Loucy (cell line): ENCODE measurements at regions not wholly inside any gene's neighbourhood (a gene's known extent, or its start where the extent isn't known, plus 50 kb on each side); places are given as distances from the start of the nearest gene placed in this dataset.

ENCODE experiments used
- H2AFZ ChIP-seq: fragments of 200-600 bp; sonication (generic); 2 replicates; pipeline ENCODE4 v1.6.0; 2016; ENCODE audit warnings: antibody characterized with exemption, mild to moderate bottlenecking, low read length, moderate library complexity
- H3F3A ChIP-seq: fragments of 200-600 bp; 2 replicates; pipeline ENCODE4 v1.6.0; 2016; ENCODE audit warnings: antibody characterized with exemption, low read depth, mild to moderate bottlenecking
- H3K27me3 ChIP-seq: fragments of 200-600 bp; sonication (generic); 2 replicates; pipeline ENCODE4 v1.6.1; 2014; ENCODE audit warnings: low read length, mild to moderate bottlenecking; ENCODE audit not compliant: insufficient read depth, poor library complexity, severe bottlenecking
- H3K36me3 ChIP-seq: fragments of 200-600 bp; sonication (generic); 2 replicates; pipeline ENCODE4 v1.6.1; 2016; ENCODE audit warnings: low read length; ENCODE audit not compliant: insufficient read depth
- H3K4me1 ChIP-seq: fragments of 200-600 bp; sonication (generic); 2 replicates; pipeline ENCODE4 v1.5.1; 2014; ENCODE audit warnings: low read length, mild to moderate bottlenecking; ENCODE audit not compliant: insufficient read depth, poor library complexity, severe bottlenecking
- H3K4me2 ChIP-seq: fragments of 200-600 bp; sonication (generic); 2 replicates; pipeline ENCODE4 v1.6.0; 2014; ENCODE audit warnings: antibody characterized with exemption, low read length, low read depth, mild to moderate bottlenecking; ENCODE audit not compliant: poor library complexity, severe bottlenecking
- H3K4me3 ChIP-seq: fragments of 200-600 bp; sonication (generic); 2 replicates; pipeline ENCODE4 v1.5.1; 2014; ENCODE audit warnings: low read length, mild to moderate bottlenecking, mixed read lengths; ENCODE audit not compliant: poor library complexity, severe bottlenecking
- H3K79me2 ChIP-seq: fragments of 200-600 bp; sonication (generic); 2 replicates; pipeline ENCODE4 v1.6.1; 2014; ENCODE audit warnings: low read length; ENCODE audit not compliant: insufficient read depth
- H3K9ac ChIP-seq: fragments of 200-600 bp; sonication (generic); 2 replicates; pipeline ENCODE4 v1.6.0; 2014; ENCODE audit warnings: mild to moderate bottlenecking, low read depth, low read length, moderate library complexity; ENCODE audit not compliant: poor library complexity, severe bottlenecking
- H3K9me2 ChIP-seq: fragments of 200-600 bp; sonication (generic); replicated peaks from 2 replicates; pipeline ENCODE4 v1.6.1; 2016; ENCODE audit warnings: low read depth, low read length, mixed read lengths
- H3K9me3 ChIP-seq: fragments of 200-600 bp; sonication (generic); 2 replicates; pipeline ENCODE4 v1.6.1; 2014; ENCODE audit warnings: mild to moderate bottlenecking, antibody characterized with exemption, low read length, low read depth; ENCODE audit not compliant: insufficient read depth
- H4K20me1 ChIP-seq: fragments of 200-600 bp; sonication (generic); 2 replicates; pipeline ENCODE4 v1.6.0; 2014; ENCODE audit warnings: antibody characterized with exemption, low read length, mild to moderate bottlenecking; ENCODE audit not compliant: insufficient read depth, poor library complexity, severe bottlenecking
- CTCF ChIP-seq: fragments of 200-600 bp; sonication (generic); conservative IDR thresholded peaks from 2 replicates; pipeline ENCODE4 v1.5.1; 2014; ENCODE audit warnings: mild to moderate bottlenecking, antibody characterized with exemption, low read length
- EZH2phosphoT487 ChIP-seq: fragments of 200-600 bp; IDR thresholded peaks from 2 replicates; pipeline ENCODE4 v1.6.1; 2018; ENCODE audit warnings: antibody characterized with exemption, mild to moderate bottlenecking, moderate library complexity, borderline replicate concordance

- no peaks in the 10 kb centered on the region for H3K9me2 ChIP-seq
- H3K4me1 ChIP-seq: no peaks in the 10 kb centered on the region
- H3K27me3 ChIP-seq: no peaks in the 10 kb centered on the region
- H3F3A ChIP-seq: no peaks in the 10 kb centered on the region
- H3K36me3 ChIP-seq: no peaks in the 10 kb centered on the region
- no peak overlapping the region for H3K4me3 ChIP-seq
- no peaks in the 10 kb centered on the region for H3K79me2 ChIP-seq
- H3K4me2 ChIP-seq: no peak overlapping the region
- H3K9me3 ChIP-seq: no peaks in the 10 kb centered on the region
- TF ChIP-seq CTCF: no peak
- TF ChIP-seq EZH2phosphoT487: no peak
- H3K9ac ChIP-seq: no peak overlapping the region
- no peak overlapping the region for H2AFZ ChIP-seq
- no peaks in the 10 kb centered on the region for H4K20me1 ChIP-seq
Measured at GRCh38 chr20:59378396-59378795, 78.0 kb downstream of the EDN3 start.

GRCh38 chr20:59378966-59379365 is 78.6 kb downstream of the EDN3 start:
- H3K4me2 ChIP-seq: no peak overlapping the region
- no peak overlapping the region for H3K9ac ChIP-seq
- no peaks in the 10 kb centered on the region for H3K4me1 ChIP-seq
- H3K4me3 ChIP-seq: no peak overlapping the region
- no peaks in the 10 kb centered on the region for H4K20me1 ChIP-seq
- H3K79me2 ChIP-seq: no peaks in the 10 kb centered on the region
- H3F3A ChIP-seq: no peaks in the 10 kb centered on the region
- H3K9me3 ChIP-seq: no peaks in the 10 kb centered on the region
- H3K27me3 ChIP-seq: no peaks in the 10 kb centered on the region
- no peaks in the 10 kb centered on the region for H3K9me2 ChIP-seq
- H3K36me3 ChIP-seq: no peaks in the 10 kb centered on the region
- no peak for TF ChIP-seq CTCF
- no peak for TF ChIP-seq EZH2phosphoT487
- H2AFZ ChIP-seq: no peak overlapping the region

- H3K9ac ChIP-seq: no peak overlapping the region
- no peaks in the 10 kb centered on the region for H3F3A ChIP-seq
- H3K27me3 ChIP-seq: no peaks in the 10 kb centered on the region
- no peak overlapping the region for H3K4me2 ChIP-seq
- H3K4me3 ChIP-seq: no peak overlapping the region
- H3K9me2 ChIP-seq: no peaks in the 10 kb centered on the region
- no peaks in the 10 kb centered on the region for H3K4me1 ChIP-seq
- TF ChIP-seq EZH2phosphoT487 (no peak), CTCF (no peak)
- H4K20me1 ChIP-seq: no peaks in the 10 kb centered on the region
- no peaks in the 10 kb centered on the region for H3K9me3 ChIP-seq
- H2AFZ ChIP-seq: no peak overlapping the region
- H3K79me2 ChIP-seq: no peaks in the 10 kb centered on the region
- H3K36me3 ChIP-seq: no peaks in the 10 kb centered on the region
Measured at GRCh38 chr20:59381689-59382088, 81.3 kb downstream of the EDN3 start.
